Activated CD4-positive, alpha-beta memory T cell treated with anti-CD3 and anti-CD28 coated beads, Interleukin-2, amount 10 ng/mL, durations not matched to agents 7 days and 5 days (primary cell): ENCODE measurements at regions not wholly inside any gene's neighbourhood (a gene's known extent, or its start where the extent isn't known, plus 50 kb on each side); places are given as distances from the start of the nearest gene placed in this dataset.
"Not testable (repeated sequence)": the region's sequence is repeated elsewhere in the genome, so short reads cannot be mapped to it uniquely, and the experiment has no call there.

ENCODE experiments used
- CTCF ChIA-PET: fragments of 350-600 bp; sonication (Branson Sonifier 250); formaldehyde crosslinking; loops from one replicate; lab custom pipeline; 2021; ENCODE audit warnings: antibody characterized with exemption, inconsistent platforms; lab: Charles Lee
- POLR2A ChIA-PET: fragments of 350-600 bp; sonication (Branson Sonifier 250); formaldehyde crosslinking; loops from one replicate; lab custom pipeline; 2021; ENCODE audit warnings: antibody characterized with exemption; lab: Charles Lee
- DNase-seq: peaks from one replicate; pipeline ENCODE4 v3.0.0-alpha.2; 2020
- H3K27ac Mint-ChIP-seq: one replicate; pipeline ENCODE4 v1.8.0; 2021; ENCODE audit warnings: mild to moderate bottlenecking, mixed read lengths
- H3K27me3 Mint-ChIP-seq: one replicate; pipeline ENCODE4 v1.8.0; 2021; ENCODE audit warnings: mixed read lengths
- H3K36me3 Mint-ChIP-seq: one replicate; pipeline ENCODE4 v1.8.0; 2021; ENCODE audit warnings: low read depth, mixed read lengths
- H3K4me1 Mint-ChIP-seq: one replicate; pipeline ENCODE4 v1.8.0; 2021; ENCODE audit warnings: mixed read lengths
- H3K4me3 Mint-ChIP-seq: one replicate; pipeline ENCODE4 v1.8.0; 2021; ENCODE audit warnings: mild to moderate bottlenecking, mixed read lengths
- H3K9me3 Mint-ChIP-seq: one replicate; pipeline ENCODE4 v1.8.0; 2021; ENCODE audit warnings: mixed read lengths

DNA sequence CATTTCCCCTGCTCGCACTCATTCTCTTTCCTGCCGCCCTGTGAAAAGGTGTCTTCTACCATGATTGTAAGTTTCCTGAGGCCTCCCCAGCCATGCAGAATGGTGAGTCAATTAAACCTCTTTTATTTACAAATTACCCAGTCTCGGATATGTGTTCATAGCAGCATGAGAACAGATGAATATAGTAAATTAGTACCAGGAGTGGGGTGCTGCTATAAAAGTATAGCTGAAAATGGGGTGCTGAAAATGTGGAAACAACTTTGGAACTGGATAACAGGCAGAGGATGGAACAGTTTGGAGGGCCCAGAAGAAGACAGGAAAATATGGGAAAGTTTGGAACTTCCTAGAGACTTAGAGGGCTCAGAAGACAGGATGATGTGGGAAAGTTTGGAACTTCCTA, 204.2 kb downstream of the CPEB2 start:
- H3K27ac Mint-ChIP-seq, H3K4me3 Mint-ChIP-seq, POLR2A ChIA-PET, H3K4me1 Mint-ChIP-seq, DNase-seq, H3K36me3 Mint-ChIP-seq, CTCF ChIA-PET, H3K27me3 Mint-ChIP-seq: not testable (repeated sequence)
- H3K9me3 Mint-ChIP-seq, result peaks cover 18% of the 10 kb centered on the region

- Mint-ChIP-seq H3K4me1 (no peaks in the 10 kb centered on the region), H3K36me3 (no peaks in the 10 kb centered on the region), H3K27ac (no peak overlapping the region), H3K4me3 (no peak overlapping the region), H3K27me3 (peaks cover 2% of the 10 kb centered on the region), H3K9me3 (no peaks in the 10 kb centered on the region)
- no peak for DNase-seq
- POLR2A ChIA-PET, result no interaction called here
- CTCF ChIA-PET, result no interaction called here
Observed at GRCh38 chr4:15213302-15213970, 211.2 kb downstream of the CPEB2 start.

- POLR2A ChIA-PET, result no interaction called here
- H3K4me1 Mint-ChIP-seq, result no peaks in the 10 kb centered on the region
- CTCF ChIA-PET, result no interaction called here
- no peak overlapping the region for H3K4me3 Mint-ChIP-seq
- DNase-seq, result no peak
- no peaks in the 10 kb centered on the region for H3K9me3 Mint-ChIP-seq
- H3K27ac Mint-ChIP-seq, result no peak overlapping the region
- H3K36me3 Mint-ChIP-seq, result no peaks in the 10 kb centered on the region
- peaks cover 2% of the 10 kb centered on the region for H3K27me3 Mint-ChIP-seq
Observed at GRCh38 chr4:15215109-15215508, 212.7 kb upstream of the C1QTNF7 start.

DNA sequence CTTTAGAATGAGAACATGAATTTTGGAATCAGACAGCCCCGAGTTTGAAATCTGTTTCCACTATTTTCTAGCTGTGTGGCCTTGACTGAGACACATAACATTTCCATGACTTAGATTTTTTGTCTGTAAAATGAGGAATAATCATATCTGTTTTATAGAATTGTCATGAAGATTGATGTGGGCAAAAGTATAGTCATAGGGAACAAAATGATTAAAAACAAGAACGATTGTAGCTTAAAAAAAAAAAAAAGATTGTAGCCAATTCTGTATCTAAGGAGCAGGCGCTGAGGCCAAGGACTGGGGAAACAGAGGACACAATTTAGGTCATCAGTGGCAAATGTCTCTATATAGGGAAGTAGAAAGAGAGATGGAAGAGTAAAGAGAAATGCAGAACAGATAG, 201.6 kb upstream of the C1QTNF7 start:
- no peaks in the 10 kb centered on the region for H3K27me3 Mint-ChIP-seq
- H3K4me1 Mint-ChIP-seq, result no peaks in the 10 kb centered on the region
- H3K4me3 Mint-ChIP-seq, result no peak overlapping the region
- no peaks in the 10 kb centered on the region for H3K36me3 Mint-ChIP-seq
- POLR2A ChIA-PET, result interaction anchor here (1.4 kb wide), 1 partner anchor 429 kb away, joined by 3 read pairs; the partner anchor contains the start of gene FBXL5
- H3K27ac Mint-ChIP-seq, result no peak overlapping the region
- no peak for DNase-seq
- no peaks in the 10 kb centered on the region for H3K9me3 Mint-ChIP-seq
- CTCF ChIA-PET, result interaction anchor here (0.9 kb wide), 1 partner anchor 231 kb away, joined by 3 read pairs; no protein-coding TSS in a partner anchor

DNA sequence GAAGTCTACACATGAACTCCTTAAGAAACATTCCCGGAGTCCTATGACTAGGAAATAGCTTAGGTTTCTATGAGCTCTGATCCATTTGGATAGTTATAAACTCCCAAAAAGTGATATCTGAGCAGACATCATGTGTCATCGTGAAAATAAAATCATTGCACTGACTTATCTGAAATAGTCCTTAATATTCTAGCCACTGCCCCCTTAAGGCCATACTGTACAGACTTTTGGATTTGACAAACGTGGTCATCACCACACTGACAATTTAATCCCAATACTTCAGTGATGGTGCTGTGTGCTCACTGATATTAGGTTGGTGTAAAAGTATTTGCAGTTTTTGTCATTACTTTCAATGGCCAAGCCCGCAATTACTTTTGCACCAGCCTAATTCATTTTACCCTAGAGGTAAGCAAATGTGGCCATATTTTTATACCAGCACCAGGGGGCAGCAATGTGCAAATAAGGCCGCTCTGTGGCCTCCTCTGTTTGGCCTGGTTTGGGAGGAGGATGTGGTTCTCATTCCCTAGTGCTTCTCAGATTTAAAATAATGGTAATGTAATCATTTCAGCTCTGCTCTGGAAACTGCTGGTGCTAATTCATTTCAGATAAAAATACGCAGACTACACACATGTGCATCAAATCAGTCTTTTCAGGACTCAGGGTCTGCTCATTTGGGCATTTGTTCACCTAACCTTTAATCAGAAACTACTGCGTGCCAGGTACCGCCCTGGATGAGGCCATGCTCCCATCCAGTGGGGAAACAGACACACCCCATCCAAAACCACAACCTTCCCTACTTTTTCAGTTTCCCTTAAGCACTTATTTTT, 196.4 kb upstream of the C1QTNF7 start:
- CTCF ChIA-PET, result interaction anchor here (1.0 to 3.8 kb wide), 8 partner anchors 12 to 727 kb away, joined by 3 to 24 read pairs (median 6); no protein-coding TSS in a partner anchor
- no peaks in the 10 kb centered on the region for H3K27me3 Mint-ChIP-seq
- no peak overlapping the region for H3K27ac Mint-ChIP-seq
- POLR2A ChIA-PET, result no interaction called here
- peaks cover 24% of the 10 kb centered on the region for H3K4me1 Mint-ChIP-seq
- no peak overlapping the region for H3K4me3 Mint-ChIP-seq
- H3K36me3 Mint-ChIP-seq, result no peaks in the 10 kb centered on the region
- DNase-seq, result peak; percentile 73
- H3K9me3 Mint-ChIP-seq, result no peaks in the 10 kb centered on the region

DNA sequence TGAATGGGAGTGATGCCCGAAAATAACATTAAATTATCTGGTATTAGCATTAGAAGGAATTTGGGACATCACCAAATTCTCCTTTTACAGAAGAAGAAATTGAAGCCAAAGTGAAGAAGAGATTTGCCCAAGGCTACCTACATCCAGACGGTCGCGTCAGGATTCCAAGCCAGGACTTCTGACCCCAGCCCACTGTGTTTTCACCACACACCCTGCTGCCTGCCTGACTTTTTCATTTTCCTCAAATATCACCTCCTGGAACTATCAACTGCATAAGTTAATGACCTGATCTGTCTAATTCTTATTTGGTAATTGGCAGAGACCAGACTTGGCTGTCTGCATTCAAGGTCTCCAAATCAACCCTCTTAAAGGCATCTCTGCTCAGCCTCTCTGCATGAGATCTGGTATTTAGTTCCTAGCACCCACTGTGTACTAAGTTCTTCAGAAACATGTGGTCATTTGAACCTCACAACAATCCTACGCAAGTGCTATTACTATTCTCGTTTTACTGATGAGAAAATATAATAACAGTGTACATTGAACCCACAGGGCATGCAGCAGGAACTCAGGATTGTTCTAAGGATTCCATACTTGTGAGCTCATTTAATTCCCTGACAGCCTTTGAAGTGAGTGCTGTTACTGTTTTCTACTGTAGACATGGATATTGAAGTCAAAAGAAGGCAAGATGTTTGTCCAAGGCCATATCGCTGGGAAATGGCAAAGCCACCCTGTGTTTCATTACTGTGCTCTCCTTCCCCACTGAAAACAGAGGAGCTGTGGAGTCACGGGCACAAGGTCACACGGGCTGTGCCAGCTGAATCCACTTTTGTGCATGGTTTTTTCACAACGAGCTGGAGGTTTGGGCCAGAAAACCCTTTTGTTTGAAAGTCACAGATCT, 195.2 kb upstream of the C1QTNF7 start:
- no peak for DNase-seq
- no peaks in the 10 kb centered on the region for H3K9me3 Mint-ChIP-seq
- H3K4me1 Mint-ChIP-seq, result peaks cover 24% of the 10 kb centered on the region
- POLR2A ChIA-PET, result interaction anchor here (1.0 to 1.1 kb wide), 2 partner anchors 229 to 422 kb away, joined by 3 to 5 read pairs; partner anchors contain the start of gene FBXL5
- H3K4me3 Mint-ChIP-seq, result no peak overlapping the region
- CTCF ChIA-PET, result interaction anchor here (1.0 to 3.8 kb wide), 8 partner anchors 9 to 724 kb away, joined by 3 to 24 read pairs (median 5); no protein-coding TSS in a partner anchor
- H3K27ac Mint-ChIP-seq, result no peak overlapping the region
- no peaks in the 10 kb centered on the region for H3K36me3 Mint-ChIP-seq
- H3K27me3 Mint-ChIP-seq, result no peaks in the 10 kb centered on the region

- Mint-ChIP-seq H3K36me3 (no peaks in the 10 kb centered on the region), H3K27ac (no peak overlapping the region), H3K27me3 (no peaks in the 10 kb centered on the region), H3K4me3 (peak overlapping the region; percentile 1), H3K4me1 (peaks cover 24% of the 10 kb centered on the region), H3K9me3 (no peaks in the 10 kb centered on the region)
- POLR2A ChIA-PET, result interaction anchor here (1.0 to 1.1 kb wide), 2 partner anchors 230 to 422 kb away, joined by 3 to 5 read pairs; partner anchors contain the start of gene FBXL5
- peak; percentile 17 for DNase-seq
- CTCF ChIA-PET, result interaction anchor here (1.2 to 3.8 kb wide), 6 partner anchors 10 to 723 kb away, joined by 3 to 24 read pairs (median 5); no protein-coding TSS in a partner anchor
Observed at GRCh38 chr4:15233264-15233597, 194.6 kb upstream of the C1QTNF7 start.

- Mint-ChIP-seq H3K27me3 (peaks cover 3% of the 10 kb centered on the region), H3K4me1 (peaks cover 24% of the 10 kb centered on the region), H3K27ac (no peak overlapping the region), H3K9me3 (no peaks in the 10 kb centered on the region), H3K4me3 (peak overlapping the region; percentile 1), H3K36me3 (no peaks in the 10 kb centered on the region)
- DNase-seq, result peak; percentile 39
- POLR2A ChIA-PET, result interaction anchor here (1.0 to 1.1 kb wide), 2 partner anchors 230 to 421 kb away, joined by 3 to 5 read pairs; partner anchors contain the start of gene FBXL5
- CTCF ChIA-PET, result interaction anchor here (1.2 to 3.8 kb wide), 6 partner anchors 10 to 723 kb away, joined by 3 to 24 read pairs (median 5); no protein-coding TSS in a partner anchor
Observed at GRCh38 chr4:15233626-15234025, 194.2 kb upstream of the C1QTNF7 start.

DNA sequence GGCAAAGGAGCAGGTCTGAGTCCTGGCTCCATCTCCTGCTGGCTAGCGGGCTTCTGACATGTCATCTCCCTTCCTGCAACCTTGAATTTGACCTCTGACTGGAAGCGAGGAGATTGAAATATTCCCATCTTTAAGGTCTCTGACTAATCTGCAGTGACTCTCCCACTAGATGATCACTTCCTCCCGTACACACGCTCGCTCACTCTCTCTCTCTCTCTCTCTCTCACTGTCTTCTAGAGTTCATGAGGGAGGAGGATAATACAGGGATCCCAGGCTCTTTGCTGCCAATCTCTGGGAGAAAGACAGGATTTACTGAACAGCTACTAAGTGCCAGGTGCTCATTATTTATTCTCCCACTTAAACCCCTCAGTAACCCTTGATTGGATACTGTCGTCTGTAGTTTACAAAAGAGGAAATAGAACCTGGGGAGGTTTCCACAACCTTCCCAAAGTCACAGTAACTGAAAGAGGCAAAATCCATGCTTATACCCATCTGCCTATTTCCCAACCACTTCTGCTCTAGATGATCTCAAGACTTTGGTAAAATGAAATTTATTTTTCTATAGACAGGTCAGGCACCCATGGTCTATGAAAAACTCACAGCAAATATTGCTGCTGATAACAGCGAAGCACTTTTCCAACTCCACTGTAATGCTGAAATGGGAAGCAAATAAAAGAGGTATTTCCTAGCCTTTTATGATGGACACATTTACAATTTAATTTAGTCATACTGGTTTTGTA, 193.5 kb upstream of the C1QTNF7 start:
- ChIA-PET CTCF (interaction anchor here (1.7 to 3.8 kb wide), 3 partner anchors 162 to 224 kb away, joined by 4 to 24 read pairs (median 13); no protein-coding TSS in a partner anchor), POLR2A (no interaction called here)
- H3K4me1 Mint-ChIP-seq, result peaks cover 24% of the 10 kb centered on the region
- no peaks in the 10 kb centered on the region for H3K36me3 Mint-ChIP-seq
- H3K27ac Mint-ChIP-seq, result no peak overlapping the region
- peaks cover 3% of the 10 kb centered on the region for H3K27me3 Mint-ChIP-seq
- H3K9me3 Mint-ChIP-seq, result no peaks in the 10 kb centered on the region
- no peak for DNase-seq
- no peak overlapping the region for H3K4me3 Mint-ChIP-seq

DNA sequence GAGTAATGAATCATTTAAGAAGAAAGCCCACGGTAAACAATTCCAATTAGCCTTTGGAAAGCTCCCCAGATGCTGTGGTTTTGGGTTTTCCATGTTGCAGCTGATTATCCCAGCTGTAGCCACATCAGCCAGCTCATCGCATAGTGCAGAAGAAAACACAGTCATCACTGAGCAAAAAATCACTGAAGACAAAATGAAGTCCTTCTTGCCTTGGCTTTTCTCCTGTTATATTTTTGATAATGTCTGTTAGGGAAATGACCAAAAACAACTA, 193.0 kb upstream of the C1QTNF7 start:
- Mint-ChIP-seq H3K9me3 (no peaks in the 10 kb centered on the region), H3K27me3 (peaks cover 3% of the 10 kb centered on the region), H3K27ac (no peak overlapping the region), H3K4me1 (peaks cover 24% of the 10 kb centered on the region), H3K4me3 (no peak overlapping the region), H3K36me3 (no peaks in the 10 kb centered on the region)
- no peak for DNase-seq
- ChIA-PET POLR2A (no interaction called here), CTCF (interaction anchor here (3.1 kb wide), 1 partner anchor 162 kb away, joined by 13 read pairs; no protein-coding TSS in a partner anchor)

DNA sequence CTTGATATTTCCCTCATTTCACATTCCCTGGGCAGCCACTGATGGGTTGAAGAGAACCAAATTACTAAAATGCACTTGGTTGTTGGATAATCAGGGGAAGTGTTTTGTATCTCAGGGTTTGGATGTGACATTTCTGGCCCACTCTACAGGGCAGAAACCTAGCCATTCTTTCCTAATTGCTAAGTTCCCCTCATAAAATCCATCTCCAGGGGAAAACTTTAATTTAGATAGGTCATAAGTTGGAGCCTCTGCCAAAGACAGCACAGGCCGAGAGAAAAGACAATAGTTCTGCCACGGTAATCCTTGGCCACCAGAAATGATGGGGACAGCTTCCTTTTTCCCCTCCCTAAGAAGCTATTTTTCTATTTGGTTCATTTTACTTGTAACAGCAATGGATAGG, 192.7 kb upstream of the C1QTNF7 start:
- CTCF ChIA-PET, result interaction anchor here (3.1 kb wide), 1 partner anchor 161 kb away, joined by 13 read pairs; no protein-coding TSS in a partner anchor
- POLR2A ChIA-PET, result no interaction called here
- peaks cover 24% of the 10 kb centered on the region for H3K4me1 Mint-ChIP-seq
- H3K27me3 Mint-ChIP-seq, result peaks cover 3% of the 10 kb centered on the region
- H3K27ac Mint-ChIP-seq, result no peak overlapping the region
- H3K36me3 Mint-ChIP-seq, result no peaks in the 10 kb centered on the region
- DNase-seq, result no peak
- no peaks in the 10 kb centered on the region for H3K9me3 Mint-ChIP-seq
- H3K4me3 Mint-ChIP-seq, result no peak overlapping the region
